GM12878 (cell line): ENCODE measurements at regions not wholly inside any gene's neighbourhood (a gene's known extent, or its start where the extent isn't known, plus 50 kb on each side); places are given as distances from the start of the nearest gene placed in this dataset.

Experiments used
- ATAC-seq: fragments of 200-7000 bp; cut with Tn5 transposase; 3 replicates; pipeline ENCODE4 v1.9.1; 2020; ENCODE audit warnings: mild to moderate bottlenecking, moderate library complexity
- BruUV-seq: library from RNA; stranded (reverse); fragments of 400-500 nt; replicated peaks from 2 replicates; lab custom pipeline; 2021; lab: Mats Ljungman, UMichigan
- CTCF ChIA-PET: fragments of 300-600 bp; sonication (Branson Sonifier 250); formaldehyde crosslinking; extraction: SDS; loops from one replicate; lab custom pipeline; 2021; ENCODE audit warnings: inconsistent platforms; lab: Yijun Ruan, JAX
- POLR2A ChIA-PET: fragments of 350-600 bp; formaldehyde crosslinking; extraction: SDS; loops from one replicate; lab custom pipeline; 2021; ENCODE audit warnings: inconsistent platforms; lab: Charles Lee
- RAD21 ChIA-PET: fragments of 300-600 bp; sonication (Branson Sonifier 250); formaldehyde crosslinking; loops from one replicate; lab custom pipeline; 2023; ENCODE audit warnings: antibody characterized with exemption; ENCODE audit not compliant: unreplicated experiment; lab: Charles Lee
- SMC1A ChIA-PET: fragments of 300-600 bp; sonication (Branson Sonifier 250); formaldehyde crosslinking; loops from one replicate; lab custom pipeline; 2023; ENCODE audit not compliant: unreplicated experiment, uncharacterized antibody; lab: Charles Lee
- DNase-seq: peaks from one replicate; pipeline ENCODE4 v3.0.0-alpha.2; 2011; ENCODE audit warnings: low read depth, low spot score
- FAIRE-seq: peaks from 3 replicates; lab custom pipeline; 2011; peaks lifted over from hg19 to GRCh38; lab: Jason Lieb, UNC
- H2AFZ ChIP-seq: 2 replicates; pipeline ENCODE4 v1.6.0; 2011; ENCODE audit warnings: low read depth, low read length, control low read depth; ENCODE audit not compliant: control insufficient read depth
- H3K27ac ChIP-seq: 2 replicates; pipeline ENCODE4 v1.5.1; 2011; ENCODE audit warnings: control low read depth; ENCODE audit not compliant: control insufficient read depth, insufficient read depth
- H3K27me3 ChIP-seq, 2 experiments: replicated peaks in 1 of 2; 2 replicates each; pipeline versions ENCODE4 v1.6.0 to v1.6.1; 2011; ENCODE audit warnings: low read length in 1 of 2; ENCODE audit not compliant: control insufficient read depth in 2 of 2, insufficient read depth in 2 of 2
- H3K36me3 ChIP-seq, 2 experiments: 2 replicates each; pipeline ENCODE4 v1.5.1; 2011; ENCODE audit warnings: low read length in 1 of 2; ENCODE audit not compliant: control insufficient read depth in 2 of 2, insufficient read depth in 2 of 2
- H3K4me1 ChIP-seq: 2 replicates; pipeline ENCODE4 v1.6.1; 2011; ENCODE audit warnings: mild to moderate bottlenecking, low read length, moderate library complexity, mixed read lengths; ENCODE audit not compliant: control insufficient read depth, insufficient read depth
- H3K4me2 ChIP-seq: 2 replicates; pipeline ENCODE4 v1.6.0; 2011; ENCODE audit warnings: control low read depth; ENCODE audit not compliant: control insufficient read depth, insufficient read depth
- H3K4me3 ChIP-seq: fragments of 200-600 bp; sonication (generic); 2 replicates; pipeline ENCODE4 v1.5.1; 2016
- H3K79me2 ChIP-seq: 2 replicates; pipeline ENCODE4 v1.6.0; 2011; ENCODE audit warnings: low read length; ENCODE audit not compliant: control insufficient read depth, insufficient read depth
- H3K9ac ChIP-seq: 2 replicates; pipeline ENCODE4 v1.8.0; 2011; ENCODE audit warnings: low read length, control low read depth, mixed read lengths; ENCODE audit not compliant: control insufficient read depth, insufficient read depth
- H3K9me3 ChIP-seq: replicated peaks from 3 replicates; pipeline ENCODE4 v1.5.1; 2011; ENCODE audit warnings: mild to moderate bottlenecking, low read length; ENCODE audit not compliant: control insufficient read depth, insufficient read depth
- H4K20me1 ChIP-seq: 2 replicates; pipeline ENCODE4 v1.6.0; 2011; ENCODE audit not compliant: control insufficient read depth, insufficient read depth
- BCL11A ChIP-seq: IDR thresholded peaks from 2 replicates; pipeline ENCODE4 v1.6.1; 2011; ENCODE audit warnings: low read depth, low read length
- HSF1 ChIP-seq: fragments of 150-350 bp; IDR thresholded peaks from 2 replicates; pipeline ENCODE4 v1.6.1; 2014; ENCODE audit warnings: mild to moderate bottlenecking, low read depth, low read length
- RBBP5 ChIP-seq: fragments of 200-600 bp; sonication (generic); conservative IDR thresholded peaks from 2 replicates; pipeline ENCODE4 v1.6.1; 2016
- ZNF592 ChIP-seq: fragments of 450-650 bp; IDR thresholded peaks from 2 replicates; pipeline ENCODE4 v1.6.1; 2017; ENCODE audit warnings: mild to moderate bottlenecking, moderate library complexity
- WGBS: methylation state at CpG from one replicate; pipeline ENCODE4 v1.1.6; 2016; ENCODE audit warnings: low lambda C conversion rate; ENCODE audit not compliant: insufficient replicate concordance, insufficient coverage; ENCODE audit errors: missing lambda C conversion rate; 5-methylcytosine and 5-hydroxymethylcytosine counted together
- in situ Hi-C: fragments of 300-500 bp; cut with MboI; formaldehyde crosslinking; loops from 9 replicates; pipeline ENCODE4 v1.14.3; 2018; ENCODE audit warnings: mixed read lengths
- intact Hi-C: fragments of 100-400 bp; cut with micrococcal nuclease; formaldehyde crosslinking; loops from one replicate; pipeline ENCODE4 v1.14.2; 2022; ENCODE audit not compliant: unreplicated experiment
- TF ChIP-seq, protein P1 (sequence below): IDR thresholded peaks from 2 replicates; pipeline ENCODE4 v1.6.1; 2011; ENCODE audit warnings: mild to moderate bottlenecking, low read depth, low read length, moderate library complexity; ENCODE audit not compliant: insufficient replicate concordance
- TF ChIP-seq, protein P2 (sequence below): IDR thresholded peaks from 2 replicates; pipeline ENCODE4 v1.6.1; 2011; ENCODE audit warnings: borderline replicate concordance, low read depth, mild to moderate bottlenecking, moderate library complexity, low read length; ENCODE audit not compliant: insufficient read depth, poor library complexity, severe bottlenecking

- RAD21 ChIA-PET: no interaction called here
- H3K4me1 ChIP-seq: no peaks in the 10 kb centered on the region
- H3K9ac ChIP-seq: no peak overlapping the region
- POLR2A ChIA-PET: no interaction called here
- no peaks in the 10 kb centered on the region for H3K27me3 ChIP-seq
- CTCF ChIA-PET: no interaction called here
- intact Hi-C loops (no loop called here), in situ Hi-C loops (no loop called here)
- no peak overlapping the region for H3K4me2 ChIP-seq
- H3K4me3 ChIP-seq: no peak overlapping the region
- FAIRE-seq (no peak), DNase-seq (no peak), ATAC-seq (no peak)
- no peaks in the 10 kb centered on the region for H3K79me2 ChIP-seq
- H2AFZ ChIP-seq: no peak overlapping the region
- no peaks in the 10 kb centered on the region for H4K20me1 ChIP-seq
- SMC1A ChIA-PET: no interaction called here
- no peaks in the 10 kb centered on the region; the same call in 2 of the 3 replicates for H3K9me3 ChIP-seq
- no TSS peak for BruUV-seq
- WGBS: 4% methylated on average over 3 of the region's 3 CpGs
- TF ChIP-seq, protein P1, sequence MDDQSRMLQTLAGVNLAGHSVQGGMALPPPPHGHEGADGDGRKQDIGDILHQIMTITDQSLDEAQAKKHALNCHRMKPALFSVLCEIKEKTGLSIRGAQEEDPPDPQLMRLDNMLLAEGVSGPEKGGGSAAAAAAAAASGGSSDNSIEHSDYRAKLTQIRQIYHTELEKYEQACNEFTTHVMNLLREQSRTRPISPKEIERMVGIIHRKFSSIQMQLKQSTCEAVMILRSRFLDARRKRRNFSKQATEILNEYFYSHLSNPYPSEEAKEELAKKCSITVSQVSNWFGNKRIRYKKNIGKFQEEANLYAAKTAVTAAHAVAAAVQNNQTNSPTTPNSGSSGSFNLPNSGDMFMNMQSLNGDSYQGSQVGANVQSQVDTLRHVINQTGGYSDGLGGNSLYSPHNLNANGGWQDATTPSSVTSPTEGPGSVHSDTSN: no peak
- TF ChIP-seq, all 136 proteins: peak for 0
- H3K36me3 ChIP-seq: no peaks in the 10 kb centered on the region
- no peak overlapping the region for H3K27ac ChIP-seq
Observed at GRCh38 chr18:14930076-14930475, 182.1 kb downstream of the ANKRD30B start.

DNA sequence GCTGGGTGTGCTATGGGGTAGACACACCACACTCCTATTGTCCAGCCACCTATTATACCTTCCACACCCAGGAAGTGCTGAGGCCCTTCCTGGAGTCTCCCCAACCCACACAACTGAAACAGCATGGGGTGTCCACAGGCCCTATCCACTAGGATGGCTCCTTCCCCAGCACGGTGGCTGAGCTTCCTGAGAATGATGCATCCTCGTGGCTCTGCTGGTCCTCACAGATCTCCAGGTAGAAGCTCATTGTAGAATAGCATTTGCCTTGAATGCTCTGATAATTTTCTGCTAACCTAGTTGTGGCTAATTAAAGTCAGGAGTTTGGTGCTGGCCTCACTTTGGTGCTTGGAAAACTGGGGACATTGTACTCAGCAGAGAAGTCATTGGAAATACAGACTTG lies 182.6 kb downstream of the ANKRD30B start:
- no peak for DNase-seq
- WGBS: 28% methylated on average over 2 of the region's 2 CpGs
- Histone ChIP-seq H3K4me2 (no peak overlapping the region), H3K4me3 (no peak overlapping the region), H3K36me3 (no peaks in the 10 kb centered on the region), H3K27me3 (no peaks in the 10 kb centered on the region), H2AFZ (no peak overlapping the region), H3K27ac (no peak overlapping the region), H3K9ac (no peak overlapping the region), H3K4me1 (no peaks in the 10 kb centered on the region), H3K79me2 (no peaks in the 10 kb centered on the region), H4K20me1 (no peaks in the 10 kb centered on the region), H3K9me3 (no peaks in the 10 kb centered on the region; the same call in 2 of the 3 replicates)
- no peak for ATAC-seq
- POLR2A ChIA-PET: no interaction called here
- TF ChIP-seq HSF1: no peak
- TF ChIP-seq BCL11A: no peak
- TF ChIP-seq, protein P2, sequence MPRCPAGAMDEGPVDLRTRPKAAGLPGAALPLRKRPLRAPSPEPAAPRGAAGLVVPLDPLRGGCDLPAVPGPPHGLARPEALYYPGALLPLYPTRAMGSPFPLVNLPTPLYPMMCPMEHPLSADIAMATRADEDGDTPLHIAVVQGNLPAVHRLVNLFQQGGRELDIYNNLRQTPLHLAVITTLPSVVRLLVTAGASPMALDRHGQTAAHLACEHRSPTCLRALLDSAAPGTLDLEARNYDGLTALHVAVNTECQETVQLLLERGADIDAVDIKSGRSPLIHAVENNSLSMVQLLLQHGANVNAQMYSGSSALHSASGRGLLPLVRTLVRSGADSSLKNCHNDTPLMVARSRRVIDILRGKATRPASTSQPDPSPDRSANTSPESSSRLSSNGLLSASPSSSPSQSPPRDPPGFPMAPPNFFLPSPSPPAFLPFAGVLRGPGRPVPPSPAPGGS: no peak
- no peak for TF ChIP-seq ZNF592
- no peak for TF ChIP-seq RBBP5
- in situ Hi-C loops (no loop called here), intact Hi-C loops (no loop called here)
- SMC1A ChIA-PET: no interaction called here
- no TSS peak for BruUV-seq
- RAD21 ChIA-PET: no interaction called here
- no peak for FAIRE-seq
- CTCF ChIA-PET: no interaction called here
